ENCODE measurements at regions not wholly inside any gene's neighbourhood (a gene's known extent, or its start where the extent isn't known, plus 50 kb on each side); places are given as distances from the start of the nearest gene placed in this dataset.

DNA sequence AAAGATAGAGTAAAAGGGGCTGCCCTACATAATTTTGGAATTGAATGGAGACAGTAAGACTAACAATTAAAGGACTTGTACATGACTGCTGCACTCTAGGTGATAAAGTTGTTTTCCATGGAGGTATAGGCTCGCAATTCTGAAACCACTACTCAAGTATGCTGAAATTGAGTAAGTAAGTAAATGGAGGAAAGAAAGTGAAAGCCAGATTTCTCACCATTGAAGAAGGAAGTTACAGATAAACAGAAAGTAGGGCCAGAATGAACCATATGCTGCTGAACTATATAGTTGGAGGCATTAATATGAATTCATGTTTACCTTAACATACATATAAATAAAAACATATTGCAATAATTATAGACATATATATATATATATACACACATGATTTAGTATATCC is 225.7 kb upstream of the ST6GAL2 start:
- H2BK5ac ChIP-seq (ENCODE audit: low read length): no peak overlapping the region
- no peak overlapping the region for H3K9ac ChIP-seq (ENCODE audit: low read depth, low read length, poor library complexity)
- H4K91ac ChIP-seq (ENCODE audit: low read depth, low read length, poor library complexity): no peak overlapping the region
- H2BK15ac ChIP-seq (ENCODE audit: low read length): no peak overlapping the region
- no peak overlapping the region for H4K8ac ChIP-seq (ENCODE audit: low read depth, low read length)
- no peak overlapping the region for H2BK12ac ChIP-seq (ENCODE audit: low read length)
- H3K23ac ChIP-seq (ENCODE audit: low read depth, low read length, poor library complexity): no peak overlapping the region
- H2AK5ac ChIP-seq (ENCODE audit: low read depth, low read length): no peak overlapping the region
- H3K4ac ChIP-seq (ENCODE audit: low read length): no peak overlapping the region
- H2BK120ac ChIP-seq (ENCODE audit: low read depth, low read length): no peak overlapping the region
- no peaks in the 10 kb centered on the region for H3K27me3 ChIP-seq (ENCODE audit: control insufficient read depth in 3 of 3, insufficient read depth in 3 of 3, low read depth in 1 of 3, low read length in 3 of 3)
- H3K4me1 ChIP-seq (ENCODE audit: control insufficient read depth in 2 of 2, insufficient read depth in 1 of 2, low read depth in 1 of 2, low read length in 2 of 2): peaks cover 0 to 2% of the 10 kb centered on the region in 2 donors
- no peak overlapping the region for H3K27ac ChIP-seq (replicated peaks; ENCODE audit: low read length)
- WGBS, 2 donors (ENCODE audit: extremely low coverage in 2 of 2, insufficient read length in 2 of 2, insufficient replicate concordance in 1 of 2): no CpG with 5 or more reads among the region's 1 CpG
- DNase-seq (ENCODE audit: low spot score): no peak
- no peaks in the 10 kb centered on the region for H3K36me3 ChIP-seq (replicated peaks in 1 of 2; ENCODE audit: control insufficient read depth in 2 of 2, insufficient read depth in 2 of 2, low read length in 2 of 2)
- no peak overlapping the region for H3K4me3 ChIP-seq (ENCODE audit: low read length in 2 of 2)
- no peak overlapping the region for H3K4me2 ChIP-seq (ENCODE audit: insufficient read depth, low read length, poor library complexity, severe bottlenecking)
- H2AFZ ChIP-seq (ENCODE audit: low read length): no peak overlapping the region
- H3K79me1 ChIP-seq (ENCODE audit: low read depth, low read length): no peaks in the 10 kb centered on the region
- peaks cover 0 to 2% of the 10 kb centered on the region in 2 donors for H3K9me3 ChIP-seq (replicated peaks in 1 of 2; ENCODE audit: control insufficient read depth in 2 of 2, insufficient read depth in 1 of 2, low read depth in 1 of 2, low read length in 2 of 2)
- H3K14ac ChIP-seq (ENCODE audit: low read length): no peak overlapping the region
- H3K18ac ChIP-seq (ENCODE audit: low read length): no peak overlapping the region

DNA sequence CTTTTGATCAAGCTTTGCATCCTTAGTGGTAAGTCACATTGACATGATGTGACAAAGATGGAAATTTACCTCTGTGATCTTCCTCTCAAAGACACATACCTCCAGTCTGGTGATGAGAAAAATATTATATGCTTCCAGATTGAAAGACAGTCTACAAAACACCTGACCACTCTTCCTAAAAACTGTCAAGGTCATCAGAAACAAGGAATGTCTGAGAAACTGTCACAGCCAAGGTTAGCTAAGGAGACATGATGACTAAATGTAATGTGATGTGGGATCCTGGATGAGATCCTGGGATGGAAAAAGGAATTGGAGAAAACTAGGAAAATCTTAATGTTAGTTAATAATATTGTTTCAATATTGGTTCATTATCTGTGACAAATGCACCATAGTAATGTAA is 226.6 kb upstream of the ST6GAL2 start:
- peaks cover 0 to 2% of the 10 kb centered on the region in 2 donors for H3K9me3 ChIP-seq (replicated peaks in 1 of 2; ENCODE audit: control insufficient read depth in 2 of 2, insufficient read depth in 1 of 2, low read depth in 1 of 2, low read length in 2 of 2)
- no peak overlapping the region for H3K4me3 ChIP-seq (ENCODE audit: low read length in 2 of 2)
- H3K27me3 ChIP-seq (ENCODE audit: control insufficient read depth in 3 of 3, insufficient read depth in 3 of 3, low read depth in 1 of 3, low read length in 3 of 3): no peaks in the 10 kb centered on the region
- no peaks in the 10 kb centered on the region for H3K4me1 ChIP-seq (ENCODE audit: control insufficient read depth in 2 of 2, insufficient read depth in 1 of 2, low read depth in 1 of 2, low read length in 2 of 2)
- no peak overlapping the region for H2BK15ac ChIP-seq (ENCODE audit: low read length)
- no peak overlapping the region for H4K91ac ChIP-seq (ENCODE audit: low read depth, low read length, poor library complexity)
- no peak overlapping the region for H3K23ac ChIP-seq (ENCODE audit: low read depth, low read length, poor library complexity)
- H3K36me3 ChIP-seq (replicated peaks in 1 of 2; ENCODE audit: control insufficient read depth in 2 of 2, insufficient read depth in 2 of 2, low read length in 2 of 2): no peaks in the 10 kb centered on the region
- no peak overlapping the region for H3K9ac ChIP-seq (ENCODE audit: low read depth, low read length, poor library complexity)
- H2AK5ac ChIP-seq (ENCODE audit: low read depth, low read length): no peak overlapping the region
- H3K4ac ChIP-seq (ENCODE audit: low read length): no peak overlapping the region
- no peak overlapping the region for H4K8ac ChIP-seq (ENCODE audit: low read depth, low read length)
- H2AFZ ChIP-seq (ENCODE audit: low read length): no peak overlapping the region
- no peaks in the 10 kb centered on the region for H3K79me1 ChIP-seq (ENCODE audit: low read depth, low read length)
- H3K18ac ChIP-seq (ENCODE audit: low read length): no peak overlapping the region
- H3K14ac ChIP-seq (ENCODE audit: low read length): no peak overlapping the region
- no peak overlapping the region for H2BK5ac ChIP-seq (ENCODE audit: low read length)
- no peak for DNase-seq (ENCODE audit: low spot score)
- no peak overlapping the region for H2BK12ac ChIP-seq (ENCODE audit: low read length)
- H3K4me2 ChIP-seq (ENCODE audit: insufficient read depth, low read length, poor library complexity, severe bottlenecking): no peak overlapping the region
- H3K27ac ChIP-seq (replicated peaks; ENCODE audit: low read length): no peak overlapping the region
- no peak overlapping the region for H2BK120ac ChIP-seq (ENCODE audit: low read depth, low read length)

DNA sequence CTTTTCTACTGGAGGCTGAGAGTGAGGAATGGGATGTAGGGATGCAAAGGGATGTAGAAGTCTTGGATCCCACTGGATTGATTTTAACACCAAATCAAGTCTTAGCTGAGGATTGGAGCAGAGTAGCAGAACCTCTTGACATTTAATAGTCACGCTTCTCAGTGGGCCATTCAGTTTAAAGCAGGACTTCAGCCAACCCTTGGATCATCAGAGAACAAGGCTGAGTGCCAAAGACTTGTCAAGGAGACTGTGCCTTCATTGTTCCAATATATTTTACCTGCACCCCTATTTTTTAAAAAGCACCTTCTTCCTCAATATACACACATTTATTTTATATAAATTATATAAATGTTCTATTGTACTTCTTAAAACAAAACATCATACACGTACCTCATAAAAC is 242.4 kb upstream of the ST6GAL2 start:
- Histone ChIP-seq H3K18ac (ENCODE audit: low read length) (no peak overlapping the region), H3K36me3 (replicated peaks in 1 of 2; ENCODE audit: control insufficient read depth in 2 of 2, insufficient read depth in 2 of 2, low read length in 2 of 2) (no peaks in the 10 kb centered on the region), H2AK5ac (ENCODE audit: low read depth, low read length) (no peak overlapping the region), H2BK15ac (ENCODE audit: low read length) (no peak overlapping the region), H2BK5ac (ENCODE audit: low read length) (no peak overlapping the region), H3K27me3 (ENCODE audit: control insufficient read depth in 3 of 3, insufficient read depth in 3 of 3, low read depth in 1 of 3, low read length in 3 of 3) (no peaks in the 10 kb centered on the region), H4K8ac (ENCODE audit: low read depth, low read length) (no peak overlapping the region), H3K9me3 (replicated peaks in 1 of 2; ENCODE audit: control insufficient read depth in 2 of 2, insufficient read depth in 1 of 2, low read depth in 1 of 2, low read length in 2 of 2) (peaks cover 0 to 2% of the 10 kb centered on the region in 2 donors), H3K4ac (ENCODE audit: low read length) (no peak overlapping the region), H2BK12ac (ENCODE audit: low read length) (no peak overlapping the region), H3K4me3 (ENCODE audit: low read length in 2 of 2) (no peak overlapping the region), H3K4me2 (ENCODE audit: insufficient read depth, low read length, poor library complexity, severe bottlenecking) (no peak overlapping the region), H2AFZ (ENCODE audit: low read length) (no peak overlapping the region), H2BK120ac (ENCODE audit: low read depth, low read length) (no peak overlapping the region), H3K79me1 (ENCODE audit: low read depth, low read length) (no peaks in the 10 kb centered on the region), H3K4me1 (ENCODE audit: control insufficient read depth in 2 of 2, insufficient read depth in 1 of 2, low read depth in 1 of 2, low read length in 2 of 2) (no peaks in the 10 kb centered on the region), H4K91ac (ENCODE audit: low read depth, low read length, poor library complexity) (no peak overlapping the region), H3K9ac (ENCODE audit: low read depth, low read length, poor library complexity) (no peak overlapping the region), H3K14ac (ENCODE audit: low read length) (no peak overlapping the region), H3K27ac (replicated peaks; ENCODE audit: low read length) (no peak overlapping the region), H3K23ac (ENCODE audit: low read depth, low read length, poor library complexity) (no peak overlapping the region)
- 100% methylated on average over 1 of the region's 2 CpGs; no CpG with 5 or more reads in 1 of the 2 donors for WGBS, 2 donors (ENCODE audit: extremely low coverage in 2 of 2, insufficient read length in 2 of 2, insufficient replicate concordance in 1 of 2)
- DNase-seq (ENCODE audit: low spot score): no peak

DNA sequence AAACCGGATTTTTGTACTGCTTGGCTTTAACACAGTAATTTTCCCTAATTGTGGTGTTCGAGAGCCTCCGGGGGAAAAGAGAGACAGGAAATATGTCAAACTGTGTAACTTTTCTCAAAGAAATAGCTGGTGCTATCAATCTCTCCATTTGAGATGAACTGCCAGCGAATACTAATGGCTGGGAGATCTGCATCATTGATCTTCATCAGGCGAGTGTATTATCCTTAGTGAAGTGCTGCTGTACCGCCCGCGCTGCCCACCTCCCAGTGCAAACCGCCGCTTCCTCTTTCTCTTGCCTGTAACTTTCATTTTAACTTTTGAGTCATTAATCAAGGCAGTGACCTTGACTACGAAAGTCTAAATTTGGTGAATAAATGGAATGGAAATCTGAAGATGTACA is 246.1 kb upstream of the ST6GAL2 start:
- H3K27ac ChIP-seq (replicated peaks; ENCODE audit: low read length): no peak overlapping the region

More for the DNA sequence above, 246.1 kb upstream of the ST6GAL2 start:
- Histone ChIP-seq H3K14ac (ENCODE audit: low read length) (no peak overlapping the region), H3K4me1 (ENCODE audit: control insufficient read depth in 2 of 2, insufficient read depth in 1 of 2, low read depth in 1 of 2, low read length in 2 of 2) (no peaks in the 10 kb centered on the region), H3K23ac (ENCODE audit: low read depth, low read length, poor library complexity) (no peak overlapping the region), H2BK15ac (ENCODE audit: low read length) (no peak overlapping the region), H2AFZ (ENCODE audit: low read length) (no peak overlapping the region), H3K9me3 (replicated peaks in 1 of 2; ENCODE audit: control insufficient read depth in 2 of 2, insufficient read depth in 1 of 2, low read depth in 1 of 2, low read length in 2 of 2) (peaks cover 0 to 5% of the 10 kb centered on the region in 2 donors), H2AK5ac (ENCODE audit: low read depth, low read length) (no peak overlapping the region), H3K79me1 (ENCODE audit: low read depth, low read length) (no peaks in the 10 kb centered on the region), H2BK5ac (ENCODE audit: low read length) (no peak overlapping the region), H3K4ac (ENCODE audit: low read length) (no peak overlapping the region), H3K9ac (ENCODE audit: low read depth, low read length, poor library complexity) (no peak overlapping the region), H3K27me3 (ENCODE audit: control insufficient read depth in 3 of 3, insufficient read depth in 3 of 3, low read depth in 1 of 3, low read length in 3 of 3) (no peaks in the 10 kb centered on the region), H3K36me3 (replicated peaks in 1 of 2; ENCODE audit: control insufficient read depth in 2 of 2, insufficient read depth in 2 of 2, low read length in 2 of 2) (no peaks in the 10 kb centered on the region), H3K4me2 (ENCODE audit: insufficient read depth, low read length, poor library complexity, severe bottlenecking) (no peak overlapping the region), H2BK12ac (ENCODE audit: low read length) (no peak overlapping the region), H4K8ac (ENCODE audit: low read depth, low read length) (no peak overlapping the region), H2BK120ac (ENCODE audit: low read depth, low read length) (no peak overlapping the region), H4K91ac (ENCODE audit: low read depth, low read length, poor library complexity) (no peak overlapping the region), H3K18ac (ENCODE audit: low read length) (no peak overlapping the region), H3K4me3 (ENCODE audit: low read length in 2 of 2) (no peak overlapping the region)
- DNase-seq (ENCODE audit: low spot score): no peak
- no CpG with 5 or more reads among the region's 11 CpGs for WGBS, 2 donors (ENCODE audit: extremely low coverage in 2 of 2, insufficient read length in 2 of 2, insufficient replicate concordance in 1 of 2)
